ENCODE measurements at regions not wholly inside any gene's neighbourhood (a gene's known extent, or its start where the extent isn't known, plus 50 kb on each side); places are given as distances from the start of the nearest gene placed in this dataset.

- intact Hi-C loops (cut with DNase I): no loop called here
- TF ChIP-seq CTCF (IDR thresholded peaks at IDR 0.05) (no peak), POLR2A (IDR thresholded peaks at IDR 0.05) (no peak), POLR2AphosphoS5 (IDR thresholded peaks at IDR 0.05) (no peak)
- WGBS: 88% methylated on average over 14 of the region's 14 CpGs
- no peaks in the 10 kb centered on the region for H3K9me3 ChIP-seq
- H3K36me3 ChIP-seq: no peaks in the 10 kb centered on the region
- H3K27me3 ChIP-seq (replicated peaks; ENCODE audit: insufficient read depth): no peaks in the 10 kb centered on the region
- H3K4me3 ChIP-seq: no peak overlapping the region
- DNase-seq (ENCODE audit: low spot score): no peak
- H3K27ac ChIP-seq: no peak overlapping the region
- H3K4me1 ChIP-seq (replicated peaks): no peaks in the 10 kb centered on the region
Measured at GRCh38 chr15:25186906-25187645, 232.3 kb downstream of the SNRPN start.

- intact Hi-C loops (cut with DNase I): no loop called here
- no peak for DNase-seq (ENCODE audit: low spot score)
- no peaks in the 10 kb centered on the region for H3K9me3 ChIP-seq
- H3K27me3 ChIP-seq (replicated peaks; ENCODE audit: insufficient read depth): no peaks in the 10 kb centered on the region
- no peak overlapping the region for H3K4me3 ChIP-seq
- WGBS: 78% methylated on average over 5 of the region's 7 CpGs
- no peaks in the 10 kb centered on the region for H3K36me3 ChIP-seq
- H3K27ac ChIP-seq: no peak overlapping the region
- TF ChIP-seq POLR2A (IDR thresholded peaks at IDR 0.05) (no peak), POLR2AphosphoS5 (IDR thresholded peaks at IDR 0.05) (no peak), CTCF (IDR thresholded peaks at IDR 0.05) (no peak)
- no peaks in the 10 kb centered on the region for H3K4me1 ChIP-seq (replicated peaks)
Measured at GRCh38 chr15:25188051-25188450, 233.3 kb downstream of the SNRPN start.

- 58% methylated on average over 3 of the region's 7 CpGs for WGBS
- no peaks in the 10 kb centered on the region for H3K36me3 ChIP-seq
- H3K4me3 ChIP-seq: no peak overlapping the region
- intact Hi-C loops (cut with DNase I): no loop called here
- no peak overlapping the region for H3K27ac ChIP-seq
- no peaks in the 10 kb centered on the region for H3K27me3 ChIP-seq (replicated peaks; ENCODE audit: insufficient read depth)
- no peak for TF ChIP-seq POLR2AphosphoS5 (IDR thresholded peaks at IDR 0.05)
- no peak for TF ChIP-seq CTCF (IDR thresholded peaks at IDR 0.05)
- no peak for TF ChIP-seq POLR2A (IDR thresholded peaks at IDR 0.05)
- no peak for DNase-seq (ENCODE audit: low spot score)
- H3K4me1 ChIP-seq (replicated peaks): no peaks in the 10 kb centered on the region
- H3K9me3 ChIP-seq: no peaks in the 10 kb centered on the region
Measured at GRCh38 chr15:25188551-25189101, 233.8 kb downstream of the SNRPN start.

GRCh38 chr15:25189551-25189950, 234.8 kb downstream of the SNRPN start:
- intact Hi-C loops (cut with DNase I): no loop called here
- H3K27ac ChIP-seq: no peak overlapping the region
- H3K9me3 ChIP-seq: no peaks in the 10 kb centered on the region
- no peaks in the 10 kb centered on the region for H3K36me3 ChIP-seq
- TF ChIP-seq POLR2A (IDR thresholded peaks at IDR 0.05): no peak
- TF ChIP-seq POLR2AphosphoS5 (IDR thresholded peaks at IDR 0.05): no peak
- TF ChIP-seq CTCF (IDR thresholded peaks at IDR 0.05): no peak
- no peak for DNase-seq (ENCODE audit: low spot score)
- no peaks in the 10 kb centered on the region for H3K27me3 ChIP-seq (replicated peaks; ENCODE audit: insufficient read depth)
- H3K4me1 ChIP-seq (replicated peaks): no peaks in the 10 kb centered on the region
- WGBS: 76% methylated on average over 11 of the region's 11 CpGs
- H3K4me3 ChIP-seq: no peak overlapping the region

GRCh38 chr15:25192651-25193050, 237.9 kb downstream of the SNRPN start:
- intact Hi-C loops (cut with DNase I): no loop called here
- 89% methylated on average over 11 of the region's 11 CpGs for WGBS

More at GRCh38 chr15:25192651-25193050, 237.9 kb downstream of the SNRPN start:
- Histone ChIP-seq H3K4me3 (no peak overlapping the region), H3K9me3 (no peaks in the 10 kb centered on the region), H3K4me1 (replicated peaks) (no peaks in the 10 kb centered on the region), H3K27me3 (replicated peaks; ENCODE audit: insufficient read depth) (no peaks in the 10 kb centered on the region), H3K27ac (no peak overlapping the region), H3K36me3 (no peaks in the 10 kb centered on the region)
- TF ChIP-seq POLR2AphosphoS5 (IDR thresholded peaks at IDR 0.05) (no peak), CTCF (IDR thresholded peaks at IDR 0.05) (no peak), POLR2A (IDR thresholded peaks at IDR 0.05) (no peak)
- no peak for DNase-seq (ENCODE audit: low spot score)
